ENCODE measurements at regions not wholly inside any gene's neighbourhood (a gene's known extent, or its start where the extent isn't known, plus 50 kb on each side); places are given as distances from the start of the nearest gene placed in this dataset.

GRCh38 chr16:65225488-65225887 is 103.6 kb upstream of the CDH11 start:
- TF ChIP-seq CTCF (conservative IDR thresholded peaks at IDR 0.05 in 1 of 2, IDR thresholded peaks at IDR 0.05 in 1 of 2; ENCODE audit: extremely low read depth in 1 of 2, insufficient read depth in 1 of 2, low read depth in 1 of 2, low read length in 2 of 2): no peak
- no peak for TF ChIP-seq EZH2 (IDR thresholded peaks at IDR 0.05; ENCODE audit: borderline replicate concordance, low read length)
